Activated gamma-delta T cell treated with Interleukin-2 at 50 U/mL for 16 hours (primary cell): ENCODE measurements at regions not wholly inside any gene's neighbourhood (a gene's known extent, or its start where the extent isn't known, plus 50 kb on each side); places are given as distances from the start of the nearest gene placed in this dataset.
"Not testable (repeated sequence)": the region's sequence is repeated elsewhere in the genome, so short reads cannot be mapped to it uniquely, and the experiment has no call there.

ENCODE experiments used
- DNase-seq: peaks from one replicate; pipeline ENCODE4 v3.0.0-alpha.2; 2020

- no peak for DNase-seq
Measured at GRCh38 chr19:20385061-20385460, 180.5 kb downstream of the ZNF737 start.

GRCh38 chr19:20371911-20372310 is 193.7 kb downstream of the ZNF737 start:
- DNase-seq: no peak

- not testable (repeated sequence) for DNase-seq
Measured at GRCh38 chr19:20371304-20371703, 194.3 kb downstream of the ZNF737 start.

GRCh38 chr19:20367811-20368294 is 197.7 kb downstream of the ZNF737 start:
- no peak for DNase-seq

- DNase-seq: no peak
Measured at GRCh38 chr19:20365146-20365545, 198.1 kb downstream of the ZNF486 start.

- no peak for DNase-seq
Measured at GRCh38 chr19:20359933-20360720, 193.1 kb downstream of the ZNF486 start.

GRCh38 chr19:20358841-20359465 is 191.9 kb downstream of the ZNF486 start:
- not testable (repeated sequence) for DNase-seq

GRCh38 chr19:20357921-20358320 is 190.9 kb downstream of the ZNF486 start:
- no peak for DNase-seq

GRCh38 chr19:20351244-20351643 is 184.2 kb downstream of the ZNF486 start:
- no peak for DNase-seq

GRCh38 chr19:20349206-20349605 is 182.2 kb downstream of the ZNF486 start:
- no peak for DNase-seq

- DNase-seq: no peak
Measured at GRCh38 chr19:20339444-20339843, 172.4 kb downstream of the ZNF486 start.

GRCh38 chr19:20334760-20335159 is 167.7 kb downstream of the ZNF486 start:
- no peak for DNase-seq

- no peak for DNase-seq
Measured at GRCh38 chr19:20333508-20333907, 166.5 kb downstream of the ZNF486 start.

GRCh38 chr19:20325151-20325550 is 158.1 kb downstream of the ZNF486 start:
- DNase-seq: no peak

- no peak for DNase-seq
Measured at GRCh38 chr19:20321139-20321763, 154.2 kb downstream of the ZNF486 start.

- DNase-seq: no peak
Measured at GRCh38 chr19:20320191-20320590, 153.2 kb downstream of the ZNF486 start.

- no peak for DNase-seq
Measured at GRCh38 chr19:20318616-20319015, 151.6 kb downstream of the ZNF486 start.

- DNase-seq: no peak
Measured at GRCh38 chr19:20315543-20315942, 148.5 kb downstream of the ZNF486 start.

- no peak for DNase-seq
Measured at GRCh38 chr19:20313894-20314293, 146.9 kb downstream of the ZNF486 start.

GRCh38 chr19:20307127-20307526 is 140.1 kb downstream of the ZNF486 start:
- DNase-seq: no peak

- not testable (repeated sequence) for DNase-seq
Measured at GRCh38 chr19:20296314-20296713, 129.3 kb downstream of the ZNF486 start.

GRCh38 chr19:20294181-20294580 is 127.2 kb downstream of the ZNF486 start:
- no peak for DNase-seq

GRCh38 chr19:20292520-20292919 is 125.5 kb downstream of the ZNF486 start:
- not testable (repeated sequence) for DNase-seq

GRCh38 chr19:20289186-20289585 is 122.2 kb downstream of the ZNF486 start:
- DNase-seq: no peak
